GM12891 (cell line): ENCODE measurements at regions not wholly inside any gene's neighbourhood (a gene's known extent, or its start where the extent isn't known, plus 50 kb on each side); places are given as distances from the start of the nearest gene placed in this dataset.

Source experiments
- DNase-seq: peaks from one replicate; pipeline ENCODE4 v3.0.0; 2011; ENCODE audit warnings: low spot score; ENCODE audit not compliant: insufficient read length
- FAIRE-seq: peaks from 2 replicates; lab custom pipeline; 2011; peaks lifted over from hg19 to GRCh38; lab: Jason Lieb, UNC
- PAX5 ChIP-seq: IDR thresholded peaks from 2 replicates; pipeline ENCODE4 v1.6.1; 2011; ENCODE audit warnings: low read length, moderate library complexity, mild to moderate bottlenecking; ENCODE audit not compliant: insufficient read depth, severe bottlenecking
- POLR2A ChIP-seq: IDR thresholded peaks from 2 replicates; pipeline ENCODE4 v1.6.1; 2011; ENCODE audit warnings: low read depth, low read length, control low read depth
- POLR2AphosphoS5 ChIP-seq: IDR thresholded peaks from 2 replicates; pipeline ENCODE4 v1.6.1; 2011; ENCODE audit warnings: low read depth, low read length, control low read depth
- POU2F2 ChIP-seq: IDR thresholded peaks from 2 replicates; pipeline ENCODE4 v1.6.1; 2011; ENCODE audit warnings: low read depth, mild to moderate bottlenecking, control low read depth, low read length, moderate library complexity
- SPI1 ChIP-seq: IDR thresholded peaks from 2 replicates; pipeline ENCODE4 v1.6.1; 2011; ENCODE audit warnings: low read depth, low read length, control low read depth
- TAF1 ChIP-seq: IDR thresholded peaks from 2 replicates; pipeline ENCODE4 v1.6.1; 2011; ENCODE audit warnings: low read depth, low read length, control low read depth

DNA sequence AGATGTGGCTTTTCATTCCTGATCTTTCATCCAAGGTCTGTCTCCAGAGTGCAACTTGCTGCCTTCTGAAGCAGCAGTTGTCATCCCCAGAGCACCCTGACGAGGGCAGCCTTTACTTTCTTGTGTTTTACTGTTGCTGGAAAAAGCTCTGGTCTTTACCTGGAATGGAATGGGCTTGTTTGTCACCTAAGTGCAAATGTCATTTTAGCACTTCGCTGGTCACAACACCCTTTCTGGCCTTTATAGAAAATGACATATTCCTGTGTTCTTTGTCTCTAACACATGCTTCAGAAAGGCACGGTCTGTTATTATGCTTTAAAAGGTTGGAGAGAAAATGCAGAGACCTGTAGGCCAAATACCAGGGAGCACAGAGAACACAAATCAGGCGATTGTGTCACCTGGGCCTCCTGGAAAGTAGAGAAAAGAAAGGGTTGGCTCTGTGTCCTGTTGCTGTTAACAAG is 332.7 kb upstream of the IGFBP7 start:
- FAIRE-seq (peak; percentile 40), DNase-seq (no peak)
- TF ChIP-seq POLR2A: no peak
- no peak for TF ChIP-seq POLR2AphosphoS5

DNA sequence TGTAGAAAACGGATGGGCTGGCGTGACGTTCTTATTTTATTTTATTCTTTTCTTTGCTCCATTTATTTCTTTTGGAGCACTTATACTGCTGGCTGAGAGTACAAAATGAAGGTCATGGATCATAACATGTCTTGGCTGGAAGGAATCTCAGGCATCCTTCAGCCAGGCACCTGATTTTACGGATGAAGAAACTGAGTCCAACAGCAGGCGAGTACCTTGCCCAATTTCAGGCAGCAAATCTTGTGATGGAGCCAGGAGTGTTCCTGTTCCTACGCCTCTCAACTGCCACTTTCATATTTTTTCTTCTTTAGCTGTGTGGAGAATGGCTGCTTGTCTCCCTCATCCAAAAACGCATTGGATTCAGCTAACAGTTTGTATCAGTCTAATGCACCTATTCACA is 332.1 kb upstream of the IGFBP7 start:
- DNase-seq (no peak), FAIRE-seq (no peak)
- TF ChIP-seq POU2F2 (no peak), PAX5 (no peak), POLR2AphosphoS5 (no peak), SPI1 (no peak), POLR2A (no peak), TAF1 (no peak)

DNA sequence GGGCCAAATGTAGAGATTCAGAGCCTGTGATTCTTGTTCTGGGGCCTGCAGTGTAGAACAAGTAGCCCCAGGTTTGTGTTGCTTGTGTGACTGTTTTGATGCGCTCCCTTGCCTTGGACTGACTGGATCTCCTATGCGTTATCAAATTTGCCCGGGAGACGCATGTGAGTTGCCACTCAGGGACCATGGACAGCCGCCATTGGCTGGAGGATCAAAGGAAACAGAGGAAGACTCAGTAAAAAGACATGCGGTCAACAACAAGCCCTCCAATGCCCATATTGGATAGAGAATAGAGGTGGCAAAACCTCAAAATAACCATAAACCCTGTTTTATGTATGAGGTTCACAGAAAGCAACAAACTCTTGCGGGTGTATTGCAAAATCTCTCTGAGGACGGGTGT is 327.5 kb upstream of the IGFBP7 start:
- no peak for TF ChIP-seq POLR2AphosphoS5
- no peak for TF ChIP-seq POLR2A
- no peak for FAIRE-seq
- no peak for DNase-seq

DNA sequence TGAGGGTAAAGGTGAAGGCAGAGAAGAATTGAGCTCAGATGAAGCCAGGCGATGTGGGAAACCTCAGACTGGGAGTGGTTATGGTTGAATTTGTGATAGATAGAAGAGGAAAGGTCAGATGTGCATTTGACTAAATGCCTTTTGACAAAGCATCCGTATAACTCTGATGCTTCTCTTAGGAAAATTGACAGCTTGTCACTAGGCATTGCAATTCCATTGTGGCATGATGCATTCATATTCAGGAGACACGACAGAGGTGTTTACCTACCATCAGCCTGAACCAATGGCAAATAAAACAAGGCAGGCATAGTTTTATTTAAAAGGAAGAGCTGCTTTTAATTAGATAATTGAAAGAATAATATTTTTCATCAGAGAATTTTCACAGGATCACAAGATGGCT is 325.1 kb upstream of the IGFBP7 start:
- FAIRE-seq: no peak
- DNase-seq: no peak
- TF ChIP-seq TAF1 (no peak), POLR2AphosphoS5 (no peak), POLR2A (no peak), PAX5 (no peak), POU2F2 (no peak)

DNA sequence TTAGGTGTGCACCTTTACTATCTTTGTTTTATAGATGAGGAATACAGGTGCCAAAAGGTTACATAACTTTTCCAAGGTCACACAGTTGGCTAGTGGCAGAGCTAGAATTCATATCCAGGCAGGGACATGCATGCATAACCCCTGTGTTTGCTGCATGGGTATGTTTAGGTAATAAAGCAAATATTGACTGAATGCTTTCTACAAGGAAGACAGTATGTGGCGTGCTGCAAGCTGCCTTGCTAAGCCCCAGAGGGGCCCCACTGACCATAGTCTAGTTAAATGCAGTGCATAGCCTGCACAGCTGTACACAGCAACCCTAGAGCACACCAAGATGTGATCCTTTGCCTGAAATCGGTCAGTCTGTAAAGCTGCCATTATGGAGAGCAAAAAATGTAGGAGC is 320.5 kb upstream of the IGFBP7 start:
- DNase-seq: no peak
- no peak for FAIRE-seq
- TF ChIP-seq POLR2A: no peak
- no peak for TF ChIP-seq POU2F2
- TF ChIP-seq PAX5: no peak
- TF ChIP-seq TAF1: no peak
- no peak for TF ChIP-seq POLR2AphosphoS5
- TF ChIP-seq SPI1: no peak

DNA sequence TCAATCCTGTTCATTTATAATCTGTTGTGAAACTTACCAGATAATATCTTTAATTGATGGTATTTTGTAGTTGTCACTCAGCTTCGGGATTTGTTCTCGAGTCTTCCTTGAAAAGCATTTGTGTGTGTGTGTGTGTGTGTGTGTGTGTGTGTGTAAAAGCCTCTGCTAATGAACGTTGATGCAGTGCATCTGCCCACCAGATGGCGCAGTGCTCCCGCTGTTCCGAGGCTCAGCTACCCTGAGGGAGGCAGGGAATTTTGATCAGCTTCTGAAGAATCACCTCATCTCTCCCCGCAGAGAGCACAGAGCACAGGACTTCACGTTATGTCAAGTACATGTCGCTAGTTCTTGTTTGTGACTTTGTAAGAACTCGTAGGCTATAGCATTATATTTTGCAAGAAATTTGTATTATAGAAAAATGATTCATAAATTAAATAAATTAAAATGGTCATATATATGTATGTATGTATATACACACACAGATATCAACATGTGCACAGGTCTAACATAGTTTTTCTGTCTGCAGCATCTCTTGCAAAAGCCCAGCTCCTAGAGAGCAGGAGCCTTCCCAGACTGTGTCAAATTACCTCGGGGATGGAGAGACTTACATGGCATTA is 316.7 kb upstream of the IGFBP7 start:
- FAIRE-seq (peak; percentile 73), DNase-seq (peak; percentile 24)
- TF ChIP-seq TAF1 (no peak), PAX5 (no peak), POU2F2 (no peak), POLR2AphosphoS5 (no peak), SPI1 (no peak), POLR2A (no peak)

DNA sequence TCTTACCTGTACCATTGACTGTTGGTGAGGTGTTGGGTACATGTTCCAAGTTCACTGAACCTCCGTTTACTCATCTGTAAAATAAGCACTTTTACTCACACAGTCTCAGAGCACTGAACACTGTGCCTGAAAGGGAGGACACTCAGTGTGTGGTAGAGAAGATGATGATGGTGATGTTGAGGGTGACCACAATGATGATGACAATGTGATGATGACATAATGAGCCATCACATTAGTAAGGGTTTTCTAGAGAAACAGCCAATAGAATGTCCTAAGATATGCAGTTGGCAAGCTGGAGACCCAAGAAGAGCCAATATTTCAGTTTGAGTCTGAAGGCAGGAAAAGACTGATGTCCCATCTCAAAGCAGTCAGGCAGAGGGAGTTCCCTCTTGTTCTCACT is 315.4 kb upstream of the IGFBP7 start:
- TF ChIP-seq POLR2AphosphoS5 (no peak), PAX5 (no peak)
- FAIRE-seq: no peak
- no peak for DNase-seq

DNA sequence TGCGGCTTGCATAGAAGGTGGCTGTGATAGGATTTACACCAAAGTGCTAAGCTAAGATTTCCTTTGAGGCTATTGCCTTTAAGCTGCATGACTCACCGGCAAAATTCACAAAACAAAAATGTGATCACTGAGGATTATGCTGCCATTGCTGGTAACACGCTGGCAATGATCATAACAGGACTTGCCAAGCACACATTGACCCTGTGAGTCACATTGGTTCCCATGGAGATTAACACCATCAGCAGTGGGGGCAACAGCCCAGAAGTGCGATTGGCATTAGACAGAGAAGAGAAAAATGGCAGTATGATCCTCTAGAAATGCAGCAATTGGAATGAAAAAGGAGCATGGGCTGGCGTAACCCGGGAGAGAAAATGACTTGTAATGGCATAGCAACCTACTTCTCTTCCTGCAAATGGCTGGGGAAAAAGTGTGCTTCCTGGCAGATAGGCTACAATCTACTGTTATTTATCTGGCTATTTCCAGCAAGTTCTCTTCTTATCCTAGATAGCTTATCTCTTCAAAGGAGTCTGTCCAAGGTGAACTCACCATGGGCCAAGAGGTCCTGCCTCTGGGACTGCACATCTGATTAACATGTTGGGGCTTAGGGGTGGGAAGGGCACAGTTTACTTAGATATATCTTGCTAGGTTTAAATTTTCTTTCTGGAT is 314.2 kb upstream of the IGFBP7 start:
- DNase-seq (no peak), FAIRE-seq (no peak)
- TF ChIP-seq POLR2A: no peak
- no peak for TF ChIP-seq POU2F2
- TF ChIP-seq POLR2AphosphoS5: no peak
- no peak for TF ChIP-seq TAF1
- no peak for TF ChIP-seq PAX5
- no peak for TF ChIP-seq SPI1

DNA sequence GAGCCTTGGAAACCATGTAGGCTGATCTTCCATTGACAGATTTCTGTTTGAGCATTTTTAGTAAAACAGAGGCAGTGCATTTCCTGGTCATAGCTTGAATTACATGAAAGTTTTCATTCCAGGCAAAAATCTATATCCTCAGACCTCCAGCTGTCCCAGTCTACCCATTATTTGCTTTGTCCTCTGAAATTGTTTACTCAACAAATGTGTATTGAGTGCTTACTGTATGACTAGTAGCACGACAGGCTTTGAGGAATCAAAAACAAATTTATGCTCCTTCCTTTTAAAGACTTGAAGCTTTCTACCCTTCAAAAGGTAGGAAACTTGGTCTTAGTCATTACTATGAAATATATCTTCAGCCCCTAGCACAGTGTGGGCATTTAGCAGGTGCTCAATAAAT is 307.9 kb upstream of the IGFBP7 start:
- FAIRE-seq: no peak
- no peak for DNase-seq

DNA sequence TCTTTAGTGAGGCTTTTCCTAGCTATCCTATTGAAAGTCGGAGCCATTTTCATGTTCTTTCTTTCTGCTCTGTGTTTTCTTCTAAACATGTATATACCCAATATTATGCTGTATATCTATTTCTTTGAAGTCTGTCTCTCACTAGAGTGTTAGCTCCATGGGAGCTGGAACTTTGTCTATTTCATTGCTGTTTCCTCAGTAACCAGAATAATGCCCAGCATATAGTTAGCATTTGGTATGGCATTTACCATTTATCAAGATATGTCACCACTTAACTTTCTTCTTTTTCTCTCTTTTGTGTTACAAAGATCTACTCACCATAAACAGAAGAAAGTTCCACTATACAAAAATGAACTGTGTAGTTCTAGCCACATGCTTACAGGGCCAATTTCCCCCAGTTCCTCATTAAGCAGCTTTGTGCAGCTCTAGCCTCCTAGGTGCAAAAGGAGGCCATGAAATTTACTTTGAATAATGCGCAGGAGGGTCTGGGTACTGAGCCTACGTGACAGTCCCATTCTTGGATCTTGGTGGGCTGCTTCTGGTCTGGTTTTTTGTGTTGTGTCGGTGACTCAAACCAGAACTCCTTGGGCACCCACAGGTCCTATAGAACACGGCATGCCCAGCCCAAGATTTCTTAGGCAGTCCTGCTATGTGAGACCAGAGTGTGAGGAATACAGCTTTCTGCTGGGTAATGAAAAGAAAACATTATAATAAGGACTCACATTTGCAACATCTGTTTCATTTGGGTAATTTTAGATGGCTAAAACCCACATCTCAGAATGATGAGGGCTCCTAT is 302.3 kb upstream of the IGFBP7 start:
- DNase-seq: no peak
- no peak for FAIRE-seq
- TF ChIP-seq POLR2AphosphoS5: no peak
- no peak for TF ChIP-seq SPI1
- no peak for TF ChIP-seq POLR2A
- TF ChIP-seq POU2F2: no peak
- no peak for TF ChIP-seq TAF1
- TF ChIP-seq PAX5: no peak

More for the DNA sequence above, 307.9 kb upstream of the IGFBP7 start:
- no peak for TF ChIP-seq TAF1
